ENCODE measurements at regions not wholly inside any gene's neighbourhood (a gene's known extent, or its start where the extent isn't known, plus 50 kb on each side); places are given as distances from the start of the nearest gene placed in this dataset.

DNA sequence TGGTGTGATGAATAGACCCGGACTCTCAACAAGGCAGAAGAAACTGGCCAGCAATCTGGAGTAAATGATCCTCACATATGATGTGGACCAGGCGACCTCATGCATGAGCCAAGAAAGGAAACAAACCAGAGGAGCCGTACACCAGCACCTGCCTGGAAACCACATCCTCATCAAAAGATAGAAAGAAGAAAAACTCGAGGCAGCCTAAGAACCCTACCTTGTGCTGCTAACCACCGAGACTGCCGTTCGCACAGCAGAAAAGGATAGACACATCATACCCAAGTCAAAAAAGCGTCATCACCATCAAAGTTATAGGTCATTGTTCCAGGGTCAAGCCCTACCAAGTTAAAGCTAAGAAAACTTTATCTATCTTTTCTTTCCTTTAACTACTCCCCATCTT, 66.7 kb downstream of the RESF1 start:
- Histone ChIP-seq H3K9ac (ENCODE audit: control insufficient read depth, insufficient read depth, low read length) (no peak overlapping the region), H3K36me3 (ENCODE audit: control insufficient read depth in 2 of 2, insufficient read depth in 2 of 2, low read length in 1 of 2) (no peaks in the 10 kb centered on the region), H3K4me3 (no peak overlapping the region), H3K4me2 (ENCODE audit: control insufficient read depth, insufficient read depth) (no peak overlapping the region; the same call in 1 of the 2 replicates), H2AFZ (ENCODE audit: control insufficient read depth, low read depth, low read length) (no peak overlapping the region), H3K27ac (ENCODE audit: control insufficient read depth, insufficient read depth) (no peak overlapping the region), H3K9me3 (replicated peaks; ENCODE audit: control insufficient read depth, insufficient read depth, low read length) (no peaks in the 10 kb centered on the region), H3K27me3 (replicated peaks in 1 of 2; ENCODE audit: control insufficient read depth in 2 of 2, insufficient read depth in 2 of 2, low read length in 1 of 2) (no peaks in the 10 kb centered on the region), H4K20me1 (ENCODE audit: control insufficient read depth, insufficient read depth) (no peaks in the 10 kb centered on the region), H3K79me2 (ENCODE audit: control insufficient read depth, insufficient read depth, low read length) (no peaks in the 10 kb centered on the region), H3K4me1 (ENCODE audit: control insufficient read depth, insufficient read depth, low read length) (no peaks in the 10 kb centered on the region; the same call in 1 of the 2 replicates)
- POLR2A ChIA-PET: interaction anchor here (0.7 to 1.1 kb wide), 2 partner anchors 21 to 33 kb away, joined by 3 to 4 read pairs; no protein-coding TSS in a partner anchor
- SMC1A ChIA-PET (ENCODE audit: uncharacterized antibody, unreplicated experiment): interaction anchor here (0.6 to 1.5 kb wide), 2 partner anchors 152 to 373 kb away, joined by 3 to 6 read pairs; no protein-coding TSS in a partner anchor
- intact Hi-C loops (cut with micrococcal nuclease; ENCODE audit: unreplicated experiment) (no loop called here), in situ Hi-C loops (cut with MboI) (no loop called here)
- peak; percentile 95 for FAIRE-seq
- CTCF ChIA-PET: interaction anchor here (1.7 kb wide), 1 partner anchor 373 kb away, joined by 5 read pairs; no protein-coding TSS in a partner anchor
- DNase-seq (ENCODE audit: low read depth, low spot score): peak; percentile 24
- RAD21 ChIA-PET (ENCODE audit: unreplicated experiment): interaction anchor here (0.7 kb wide), 1 partner anchor 286 kb away, joined by 3 read pairs; no protein-coding TSS in a partner anchor
- WGBS (ENCODE audit: insufficient coverage, insufficient replicate concordance, low lambda C conversion rate, missing lambda C conversion rate): 20% methylated on average over 8 of the region's 8 CpGs
- BruUV-seq (replicated peaks): no TSS peak
- peak; percentile 94 for ATAC-seq
- no peak for TF ChIP-seq POLR2AphosphoS5 (IDR thresholded peaks at IDR 0.05; ENCODE audit: low read length)
- no peak for TF ChIP-seq KLF5 (IDR thresholded peaks at IDR 0.05; ENCODE audit: partially characterized antibody)
- TF ChIP-seq IRF4 (IDR thresholded peaks at IDR 0.05; ENCODE audit: low read depth, low read length): no peak
- TF ChIP-seq SIN3A (IDR thresholded peaks at IDR 0.05; ENCODE audit: low read depth, low read length): no peak
- TF ChIP-seq EP300 (IDR thresholded peaks at IDR 0.05; ENCODE audit: borderline replicate concordance in 1 of 2, control insufficient read depth in 1 of 2, low read depth in 2 of 2, low read length in 2 of 2): no peak; a peak in 2 of 4 replicates
- no peak for TF ChIP-seq HDAC2 (IDR thresholded peaks at IDR 0.05)
- peak; percentile 72; the same call in 1 of the 2 replicates for TF ChIP-seq MTA2 (IDR thresholded peaks at IDR 0.05; ENCODE audit: low read depth)
- TF ChIP-seq EGR1 (IDR thresholded peaks at IDR 0.05; ENCODE audit: borderline replicate concordance in 1 of 2, low read depth in 2 of 2, low read length in 2 of 2): no peak
- TF ChIP-seq CREB1 (IDR thresholded peaks at IDR 0.05; ENCODE audit: low read depth): peak; percentile 60; the same call in 1 of the 2 replicates
- TF ChIP-seq, protein P1, sequence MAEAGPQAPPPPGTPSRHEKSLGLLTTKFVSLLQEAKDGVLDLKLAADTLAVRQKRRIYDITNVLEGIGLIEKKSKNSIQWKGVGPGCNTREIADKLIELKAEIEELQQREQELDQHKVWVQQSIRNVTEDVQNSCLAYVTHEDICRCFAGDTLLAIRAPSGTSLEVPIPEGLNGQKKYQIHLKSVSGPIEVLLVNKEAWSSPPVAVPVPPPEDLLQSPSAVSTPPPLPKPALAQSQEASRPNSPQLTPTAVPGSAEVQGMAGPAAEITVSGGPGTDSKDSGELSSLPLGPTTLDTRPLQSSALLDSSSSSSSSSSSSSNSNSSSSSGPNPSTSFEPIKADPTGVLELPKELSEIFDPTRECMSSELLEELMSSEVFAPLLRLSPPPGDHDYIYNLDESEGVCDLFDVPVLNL (IDR thresholded peaks at IDR 0.05; ENCODE audit: low read depth, low read length): no peak
- no peak for TF ChIP-seq NBN (IDR thresholded peaks at IDR 0.05)
- TF ChIP-seq WRNIP1 (IDR thresholded peaks at IDR 0.05; ENCODE audit: borderline replicate concordance, low read depth, low read length): no peak
- TF ChIP-seq BHLHE40 (IDR thresholded peaks at IDR 0.05; ENCODE audit: borderline replicate concordance in 1 of 2, low read depth in 2 of 2, low read length in 1 of 2): peak; percentile 41 to 63; a peak in 2 of 4 replicates
- no peak for TF ChIP-seq STAT1 (conservative IDR thresholded peaks at IDR 0.05)
- TF ChIP-seq TBL1XR1 (IDR thresholded peaks at IDR 0.05; ENCODE audit: low read depth, low read length): no peak
- no peak for TF ChIP-seq ZBED1 (IDR thresholded peaks at IDR 0.05; ENCODE audit: borderline replicate concordance)
- TF ChIP-seq, protein P2, sequence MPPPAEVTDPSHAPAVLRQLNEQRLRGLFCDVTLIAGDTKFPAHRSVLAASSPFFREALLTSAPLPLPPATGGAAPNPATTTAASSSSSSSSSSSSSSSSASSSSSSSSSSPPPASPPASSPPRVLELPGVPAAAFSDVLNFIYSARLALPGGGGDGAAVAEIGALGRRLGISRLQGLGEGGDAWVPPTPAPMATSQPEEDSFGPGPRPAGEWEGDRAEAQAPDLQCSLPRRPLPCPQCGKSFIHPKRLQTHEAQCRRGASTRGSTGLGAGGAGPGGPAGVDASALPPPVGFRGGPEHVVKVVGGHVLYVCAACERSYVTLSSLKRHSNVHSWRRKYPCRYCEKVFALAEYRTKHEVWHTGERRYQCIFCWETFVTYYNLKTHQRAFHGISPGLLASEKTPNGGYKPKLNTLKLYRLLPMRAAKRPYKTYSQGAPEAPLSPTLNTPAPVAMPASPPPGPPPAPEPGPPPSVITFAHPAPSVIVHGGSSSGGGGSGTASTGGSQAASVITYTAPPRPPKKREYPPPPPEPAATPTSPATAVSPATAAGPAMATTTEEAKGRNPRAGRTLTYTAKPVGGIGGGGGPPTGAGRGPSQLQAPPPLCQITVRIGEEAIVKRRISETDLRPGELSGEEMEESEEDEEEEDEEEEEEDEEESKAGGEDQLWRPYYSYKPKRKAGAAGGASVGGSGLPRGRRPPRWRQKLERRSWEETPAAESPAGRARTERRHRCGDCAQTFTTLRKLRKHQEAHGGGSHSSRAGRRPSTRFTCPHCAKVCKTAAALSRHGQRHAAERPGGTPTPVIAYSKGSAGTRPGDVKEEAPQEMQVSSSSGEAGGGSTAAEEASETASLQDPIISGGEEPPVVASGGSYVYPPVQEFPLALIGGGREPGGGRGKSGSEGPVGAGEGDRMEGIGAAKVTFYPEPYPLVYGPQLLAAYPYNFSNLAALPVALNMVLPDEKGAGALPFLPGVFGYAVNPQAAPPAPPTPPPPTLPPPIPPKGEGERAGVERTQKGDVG (CRISPR knock-in tag; IDR thresholded peaks at IDR 0.05): no peak
- TF ChIP-seq CHD1 (IDR thresholded peaks at IDR 0.05; ENCODE audit: low read depth, low read length): no peak
- no peak for TF ChIP-seq ZSCAN29 (IDR thresholded peaks at IDR 0.05)
- no peak for TF ChIP-seq RBBP5 (conservative IDR thresholded peaks at IDR 0.05)
- TF ChIP-seq LARP7 (IDR thresholded peaks at IDR 0.05): no peak
- no peak for TF ChIP-seq TCF7 (IDR thresholded peaks at IDR 0.05; ENCODE audit: borderline replicate concordance)
- TF ChIP-seq DPF2 (IDR thresholded peaks at IDR 0.05): no peak
- TF ChIP-seq NFIC (IDR thresholded peaks at IDR 0.05; ENCODE audit: low read depth, low read length): no peak

Data from GM12878 (cell line).